K562 (cell line): ENCODE measurements at regions not wholly inside any gene's neighbourhood (a gene's known extent, or its start where the extent isn't known, plus 50 kb on each side); places are given as distances from the start of the nearest gene placed in this dataset.

Experiments
- DPF2 ChIP-seq: fragments of 450-650 bp; IDR thresholded peaks from 2 replicates; pipeline ENCODE4 v1.6.1; 2016
- ETS2 ChIP-seq: IDR thresholded peaks from 2 replicates; pipeline ENCODE4 v1.6.1; 2016; ENCODE audit warnings: borderline replicate concordance, missing genetic modification characterization, mild to moderate bottlenecking, moderate library complexity, missing compliant biosample characterization; ENCODE audit not compliant: poor library complexity, severe bottlenecking
- FOXP1 ChIP-seq: sonication (generic); formaldehyde crosslinking; IDR thresholded peaks from 2 replicates; pipeline ENCODE4 v1.8.0; 2022; ENCODE audit warnings: mild to moderate bottlenecking, missing genetic modification reagents
- RFX1 ChIP-seq: fragments of 450-650 bp; IDR thresholded peaks from 2 replicates; pipeline ENCODE4 v1.6.1; 2016; ENCODE audit warnings: mild to moderate bottlenecking, moderate library complexity
- TF ChIP-seq, protein P1 (sequence below): conservative IDR thresholded peaks from 2 replicates; pipeline ENCODE4 v1.6.1; 2011; ENCODE audit warnings: low read depth, mild to moderate bottlenecking, low read length; ENCODE audit not compliant: control insufficient read depth
- TF ChIP-seq, protein P2 (sequence below): fragments of 150-350 bp; IDR thresholded peaks from 2 replicates; pipeline ENCODE4 v1.6.1; 2014; ENCODE audit warnings: low read depth, mild to moderate bottlenecking, low read length, borderline replicate concordance
- TF ChIP-seq, protein P3 (sequence below): fragments of 250-450 bp; sonication (Bioruptor Pico); IDR thresholded peaks from 2 replicates; pipeline ENCODE4 v1.8.0; 2021; ENCODE audit warnings: borderline replicate concordance, mild to moderate bottlenecking, moderate library complexity; ENCODE audit not compliant: poor library complexity, severe bottlenecking
- TF ChIP-seq, protein P4 (sequence below): fragments of 450-650 bp; IDR thresholded peaks from 2 replicates; pipeline ENCODE4 v1.6.1; 2016; ENCODE audit warnings: mild to moderate bottlenecking
- TF ChIP-seq, protein P5 (sequence below): fragments of 450-650 bp; IDR thresholded peaks from 2 replicates; pipeline ENCODE4 v1.7.0; 2016; ENCODE audit warnings: borderline replicate concordance

DNA sequence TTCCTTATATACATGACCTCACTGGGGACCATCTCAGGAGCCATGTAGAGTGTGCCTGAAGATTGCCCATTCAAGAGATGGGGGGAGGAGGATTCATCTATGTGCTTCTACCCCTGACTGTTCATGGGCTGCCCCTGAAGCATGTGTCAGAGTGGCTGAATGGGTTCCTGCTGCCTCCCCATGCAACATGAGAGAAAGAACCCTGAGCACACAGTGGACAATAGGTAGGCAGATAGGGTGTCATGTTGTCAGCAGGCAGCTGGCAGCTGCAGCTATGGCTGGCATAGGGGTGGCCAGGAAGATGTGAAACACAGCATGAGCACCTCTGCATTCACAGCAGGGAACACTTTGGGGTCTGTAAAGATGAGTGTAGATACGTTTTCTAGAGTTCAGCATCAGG, 208.4 kb upstream of the CNR1 start (continued):
- TF ChIP-seq, protein P1, sequence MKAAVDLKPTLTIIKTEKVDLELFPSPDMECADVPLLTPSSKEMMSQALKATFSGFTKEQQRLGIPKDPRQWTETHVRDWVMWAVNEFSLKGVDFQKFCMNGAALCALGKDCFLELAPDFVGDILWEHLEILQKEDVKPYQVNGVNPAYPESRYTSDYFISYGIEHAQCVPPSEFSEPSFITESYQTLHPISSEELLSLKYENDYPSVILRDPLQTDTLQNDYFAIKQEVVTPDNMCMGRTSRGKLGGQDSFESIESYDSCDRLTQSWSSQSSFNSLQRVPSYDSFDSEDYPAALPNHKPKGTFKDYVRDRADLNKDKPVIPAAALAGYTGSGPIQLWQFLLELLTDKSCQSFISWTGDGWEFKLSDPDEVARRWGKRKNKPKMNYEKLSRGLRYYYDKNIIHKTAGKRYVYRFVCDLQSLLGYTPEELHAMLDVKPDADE, result no peak
- TF ChIP-seq DPF2 (no peak), FOXP1 (CRISPR knock-in tag) (no peak), RFX1 (no peak), ETS2 (tag) (no peak)
- TF ChIP-seq, protein P2, sequence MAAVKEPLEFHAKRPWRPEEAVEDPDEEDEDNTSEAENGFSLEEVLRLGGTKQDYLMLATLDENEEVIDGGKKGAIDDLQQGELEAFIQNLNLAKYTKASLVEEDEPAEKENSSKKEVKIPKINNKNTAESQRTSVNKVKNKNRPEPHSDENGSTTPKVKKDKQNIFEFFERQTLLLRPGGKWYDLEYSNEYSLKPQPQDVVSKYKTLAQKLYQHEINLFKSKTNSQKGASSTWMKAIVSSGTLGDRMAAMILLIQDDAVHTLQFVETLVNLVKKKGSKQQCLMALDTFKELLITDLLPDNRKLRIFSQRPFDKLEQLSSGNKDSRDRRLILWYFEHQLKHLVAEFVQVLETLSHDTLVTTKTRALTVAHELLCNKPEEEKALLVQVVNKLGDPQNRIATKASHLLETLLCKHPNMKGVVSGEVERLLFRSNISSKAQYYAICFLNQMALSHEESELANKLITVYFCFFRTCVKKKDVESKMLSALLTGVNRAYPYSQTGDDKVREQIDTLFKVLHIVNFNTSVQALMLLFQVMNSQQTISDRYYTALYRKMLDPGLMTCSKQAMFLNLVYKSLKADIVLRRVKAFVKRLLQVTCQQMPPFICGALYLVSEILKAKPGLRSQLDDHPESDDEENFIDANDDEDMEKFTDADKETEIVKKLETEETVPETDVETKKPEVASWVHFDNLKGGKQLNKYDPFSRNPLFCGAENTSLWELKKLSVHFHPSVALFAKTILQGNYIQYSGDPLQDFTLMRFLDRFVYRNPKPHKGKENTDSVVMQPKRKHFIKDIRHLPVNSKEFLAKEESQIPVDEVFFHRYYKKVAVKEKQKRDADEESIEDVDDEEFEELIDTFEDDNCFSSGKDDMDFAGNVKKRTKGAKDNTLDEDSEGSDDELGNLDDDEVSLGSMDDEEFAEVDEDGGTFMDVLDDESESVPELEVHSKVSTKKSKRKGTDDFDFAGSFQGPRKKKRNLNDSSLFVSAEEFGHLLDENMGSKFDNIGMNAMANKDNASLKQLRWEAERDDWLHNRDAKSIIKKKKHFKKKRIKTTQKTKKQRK, result no peak
- TF ChIP-seq, protein P3, sequence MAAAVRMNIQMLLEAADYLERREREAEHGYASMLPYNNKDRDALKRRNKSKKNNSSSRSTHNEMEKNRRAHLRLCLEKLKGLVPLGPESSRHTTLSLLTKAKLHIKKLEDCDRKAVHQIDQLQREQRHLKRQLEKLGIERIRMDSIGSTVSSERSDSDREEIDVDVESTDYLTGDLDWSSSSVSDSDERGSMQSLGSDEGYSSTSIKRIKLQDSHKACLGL, result no peak
- TF ChIP-seq, protein P4, sequence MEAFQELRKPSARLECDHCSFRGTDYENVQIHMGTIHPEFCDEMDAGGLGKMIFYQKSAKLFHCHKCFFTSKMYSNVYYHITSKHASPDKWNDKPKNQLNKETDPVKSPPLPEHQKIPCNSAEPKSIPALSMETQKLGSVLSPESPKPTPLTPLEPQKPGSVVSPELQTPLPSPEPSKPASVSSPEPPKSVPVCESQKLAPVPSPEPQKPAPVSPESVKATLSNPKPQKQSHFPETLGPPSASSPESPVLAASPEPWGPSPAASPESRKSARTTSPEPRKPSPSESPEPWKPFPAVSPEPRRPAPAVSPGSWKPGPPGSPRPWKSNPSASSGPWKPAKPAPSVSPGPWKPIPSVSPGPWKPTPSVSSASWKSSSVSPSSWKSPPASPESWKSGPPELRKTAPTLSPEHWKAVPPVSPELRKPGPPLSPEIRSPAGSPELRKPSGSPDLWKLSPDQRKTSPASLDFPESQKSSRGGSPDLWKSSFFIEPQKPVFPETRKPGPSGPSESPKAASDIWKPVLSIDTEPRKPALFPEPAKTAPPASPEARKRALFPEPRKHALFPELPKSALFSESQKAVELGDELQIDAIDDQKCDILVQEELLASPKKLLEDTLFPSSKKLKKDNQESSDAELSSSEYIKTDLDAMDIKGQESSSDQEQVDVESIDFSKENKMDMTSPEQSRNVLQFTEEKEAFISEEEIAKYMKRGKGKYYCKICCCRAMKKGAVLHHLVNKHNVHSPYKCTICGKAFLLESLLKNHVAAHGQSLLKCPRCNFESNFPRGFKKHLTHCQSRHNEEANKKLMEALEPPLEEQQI, result no peak
- TF ChIP-seq, protein P5, sequence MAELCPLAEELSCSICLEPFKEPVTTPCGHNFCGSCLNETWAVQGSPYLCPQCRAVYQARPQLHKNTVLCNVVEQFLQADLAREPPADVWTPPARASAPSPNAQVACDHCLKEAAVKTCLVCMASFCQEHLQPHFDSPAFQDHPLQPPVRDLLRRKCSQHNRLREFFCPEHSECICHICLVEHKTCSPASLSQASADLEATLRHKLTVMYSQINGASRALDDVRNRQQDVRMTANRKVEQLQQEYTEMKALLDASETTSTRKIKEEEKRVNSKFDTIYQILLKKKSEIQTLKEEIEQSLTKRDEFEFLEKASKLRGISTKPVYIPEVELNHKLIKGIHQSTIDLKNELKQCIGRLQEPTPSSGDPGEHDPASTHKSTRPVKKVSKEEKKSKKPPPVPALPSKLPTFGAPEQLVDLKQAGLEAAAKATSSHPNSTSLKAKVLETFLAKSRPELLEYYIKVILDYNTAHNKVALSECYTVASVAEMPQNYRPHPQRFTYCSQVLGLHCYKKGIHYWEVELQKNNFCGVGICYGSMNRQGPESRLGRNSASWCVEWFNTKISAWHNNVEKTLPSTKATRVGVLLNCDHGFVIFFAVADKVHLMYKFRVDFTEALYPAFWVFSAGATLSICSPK, result no peak
- TF ChIP-seq, all 486 proteins: peak for 0
